DND-41 (cell line): ENCODE measurements at regions not wholly inside any gene's neighbourhood (a gene's known extent, or its start where the extent isn't known, plus 50 kb on each side); places are given as distances from the start of the nearest gene placed in this dataset.
"Not testable (repeated sequence)": the region's sequence is repeated elsewhere in the genome, so short reads cannot be mapped to it uniquely, and the experiment has no call there.

Source experiments
- ATAC-seq: fragments of 200-7000 bp; cut with Tn5 transposase; 3 replicates; pipeline ENCODE4 v1.9.1; 2021; ENCODE audit warnings: low read depth; ENCODE audit not compliant: insufficient read depth
- DNase-seq: peaks from one replicate; pipeline ENCODE4 v3.0.0-alpha.2; 2020
- H2AFZ ChIP-seq: 2 replicates; pipeline ENCODE4 v1.6.0; 2012; ENCODE audit warnings: low read depth, low read length
- H3K27ac ChIP-seq: 2 replicates; pipeline ENCODE4 v1.5.1; 2012; ENCODE audit warnings: low read length, inconsistent platforms
- H3K27me3 ChIP-seq: fragments of 200-600 bp; sonication (generic); 2 replicates; pipeline ENCODE4 v1.6.0; 2012; ENCODE audit warnings: low read length, mild to moderate bottlenecking, inconsistent platforms; ENCODE audit not compliant: insufficient read depth, poor library complexity
- H3K36me3 ChIP-seq: 2 replicates; pipeline ENCODE4 v1.5.1; 2012; ENCODE audit warnings: low read length, inconsistent platforms; ENCODE audit not compliant: insufficient read depth
- H3K4me1 ChIP-seq: 2 replicates; pipeline ENCODE4 v1.5.1; 2012; ENCODE audit warnings: mild to moderate bottlenecking, low read length; ENCODE audit not compliant: insufficient read depth
- H3K4me2 ChIP-seq: 2 replicates; pipeline ENCODE4 v1.6.0; 2012; ENCODE audit warnings: mild to moderate bottlenecking, moderate library complexity, low read length, inconsistent platforms; ENCODE audit not compliant: insufficient read depth
- H3K4me3 ChIP-seq, 2 experiments: fragments of 200-600 bp in 1 of 2; shearing (Covaris generic) in 1 of 2; 2 replicates each; pipeline ENCODE4 v1.5.1; 2012 to 2016; ENCODE audit warnings: inconsistent platforms in 2 of 2, low read length in 2 of 2, mild to moderate bottlenecking in 2 of 2, low read depth in 1 of 2, moderate library complexity in 1 of 2
- H3K79me2 ChIP-seq: 2 replicates; pipeline ENCODE4 v1.6.0; 2012; ENCODE audit warnings: low read length, inconsistent platforms; ENCODE audit not compliant: insufficient read depth
- H3K9ac ChIP-seq: 2 replicates; pipeline ENCODE4 v1.6.0; 2012; ENCODE audit warnings: low read depth, mild to moderate bottlenecking, inconsistent platforms, low read length, moderate library complexity
- H3K9me3 ChIP-seq: 2 replicates; pipeline ENCODE4 v1.5.1; 2012; ENCODE audit warnings: low read length, moderate library complexity, mild to moderate bottlenecking, inconsistent platforms; ENCODE audit not compliant: insufficient read depth, severe bottlenecking
- H4K20me1 ChIP-seq: 2 replicates; pipeline ENCODE4 v1.6.0; 2012; ENCODE audit warnings: low read length; ENCODE audit not compliant: insufficient read depth
- CTCF ChIP-seq: IDR thresholded peaks from 2 replicates; pipeline ENCODE4 v1.5.1; 2012; ENCODE audit warnings: borderline replicate concordance, low read length, moderate library complexity, mild to moderate bottlenecking; ENCODE audit not compliant: poor library complexity, severe bottlenecking; ENCODE audit errors: extremely low read depth
- EZH2 ChIP-seq: IDR thresholded peaks from 3 replicates; pipeline ENCODE4 v1.6.1; 2012; ENCODE audit warnings: borderline replicate concordance, low read depth, mild to moderate bottlenecking, moderate library complexity, low read length, inconsistent platforms; ENCODE audit not compliant: severe bottlenecking

GRCh38 chr5:106633825-106634224 is 1036.9 kb downstream of the EFNA5 start:
- H3K36me3 ChIP-seq: no peaks in the 10 kb centered on the region
- no peak for TF ChIP-seq CTCF
- no peak for TF ChIP-seq EZH2
- H2AFZ ChIP-seq: no peak overlapping the region
- no peak for DNase-seq
- no peak overlapping the region for H3K4me3 ChIP-seq
- no peaks in the 10 kb centered on the region for H4K20me1 ChIP-seq
- H3K9me3 ChIP-seq: no peaks in the 10 kb centered on the region
- no peaks in the 10 kb centered on the region for H3K27me3 ChIP-seq
- ATAC-seq: no peak
- H3K4me2 ChIP-seq: no peak overlapping the region
- H3K9ac ChIP-seq: no peak overlapping the region
- no peaks in the 10 kb centered on the region for H3K79me2 ChIP-seq
- no peaks in the 10 kb centered on the region for H3K4me1 ChIP-seq
- no peak overlapping the region for H3K27ac ChIP-seq

- not testable (repeated sequence) for H3K27ac ChIP-seq, H3K4me3 ChIP-seq, H3K79me2 ChIP-seq, H3K36me3 ChIP-seq, DNase-seq, H2AFZ ChIP-seq, H3K9me3 ChIP-seq, H3K27me3 ChIP-seq, H3K4me2 ChIP-seq, ATAC-seq, H4K20me1 ChIP-seq, H3K4me1 ChIP-seq, H3K9ac ChIP-seq
These were observed 1042.3 kb downstream of the EFNA5 start for GRCh38 chr5:106628456-106628855.

- Histone ChIP-seq H3K9ac (no peak overlapping the region), H3K27ac (no peak overlapping the region), H3K79me2 (no peaks in the 10 kb centered on the region), H3K9me3 (no peaks in the 10 kb centered on the region), H3K4me2 (no peak overlapping the region), H2AFZ (no peak overlapping the region), H3K36me3 (no peaks in the 10 kb centered on the region), H3K4me3 (no peak overlapping the region), H3K4me1 (no peaks in the 10 kb centered on the region), H4K20me1 (no peaks in the 10 kb centered on the region), H3K27me3 (no peaks in the 10 kb centered on the region)
- TF ChIP-seq EZH2 (no peak), CTCF (no peak)
- no peak for DNase-seq
- no peak for ATAC-seq
These were observed 1060.7 kb downstream of the EFNA5 start for GRCh38 chr5:106610041-106610440.

DNA sequence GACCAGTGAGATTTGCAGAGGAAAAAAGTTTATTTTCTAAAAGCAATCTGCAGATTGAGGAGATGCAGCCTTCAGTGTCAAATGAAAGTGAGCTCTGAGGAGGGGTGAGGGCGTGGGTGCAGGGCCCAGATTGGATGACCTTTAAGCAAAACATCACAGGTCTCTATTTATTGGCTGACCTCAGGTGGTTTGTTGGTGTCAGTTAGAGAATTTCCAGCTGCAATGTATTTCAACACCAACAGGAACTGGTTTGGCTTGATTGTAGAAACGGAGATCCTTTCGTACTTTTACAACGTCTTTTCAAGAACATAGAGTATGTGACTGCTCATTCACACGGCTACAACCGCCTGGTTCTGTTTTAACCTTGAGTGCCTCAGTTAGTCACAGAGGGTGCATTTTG is 1069.1 kb downstream of the EFNA5 start:
- no peaks in the 10 kb centered on the region for H3K4me1 ChIP-seq
- H3K9me3 ChIP-seq: no peaks in the 10 kb centered on the region
- H3K27ac ChIP-seq: no peak overlapping the region
- H3K4me2 ChIP-seq: no peak overlapping the region
- H3K79me2 ChIP-seq: no peaks in the 10 kb centered on the region
- no peaks in the 10 kb centered on the region for H3K36me3 ChIP-seq
- H2AFZ ChIP-seq: no peak overlapping the region
- no peaks in the 10 kb centered on the region for H4K20me1 ChIP-seq
- no peak overlapping the region for H3K9ac ChIP-seq
- H3K4me3 ChIP-seq: no peak overlapping the region
- ATAC-seq (no peak), DNase-seq (no peak)
- no peak for TF ChIP-seq CTCF
- TF ChIP-seq EZH2: no peak
- H3K27me3 ChIP-seq: no peaks in the 10 kb centered on the region
